Astrocyte (in vitro differentiated cells and primary cell): ENCODE measurements at regions not wholly inside any gene's neighbourhood (a gene's known extent, or its start where the extent isn't known, plus 50 kb on each side); places are given as distances from the start of the nearest gene placed in this dataset.

Experiments used
- EZH2 ChIP-seq: IDR thresholded peaks from 2 replicates; pipeline ENCODE4 v1.6.1; 2012; ENCODE audit warnings: mild to moderate bottlenecking, low read length, inconsistent platforms; ENCODE audit not compliant: insufficient read depth
- TF ChIP-seq, protein P1 (sequence below): IDR thresholded peaks from 2 replicates; pipeline ENCODE4 v1.5.1; 2011; ENCODE audit warnings: low read depth, mild to moderate bottlenecking, inconsistent platforms, low read length, moderate library complexity; ENCODE audit not compliant: insufficient read depth

GRCh38 chr5:53233645-53234405, 124.3 kb upstream of the MOCS2 start:
- TF ChIP-seq, protein P1, sequence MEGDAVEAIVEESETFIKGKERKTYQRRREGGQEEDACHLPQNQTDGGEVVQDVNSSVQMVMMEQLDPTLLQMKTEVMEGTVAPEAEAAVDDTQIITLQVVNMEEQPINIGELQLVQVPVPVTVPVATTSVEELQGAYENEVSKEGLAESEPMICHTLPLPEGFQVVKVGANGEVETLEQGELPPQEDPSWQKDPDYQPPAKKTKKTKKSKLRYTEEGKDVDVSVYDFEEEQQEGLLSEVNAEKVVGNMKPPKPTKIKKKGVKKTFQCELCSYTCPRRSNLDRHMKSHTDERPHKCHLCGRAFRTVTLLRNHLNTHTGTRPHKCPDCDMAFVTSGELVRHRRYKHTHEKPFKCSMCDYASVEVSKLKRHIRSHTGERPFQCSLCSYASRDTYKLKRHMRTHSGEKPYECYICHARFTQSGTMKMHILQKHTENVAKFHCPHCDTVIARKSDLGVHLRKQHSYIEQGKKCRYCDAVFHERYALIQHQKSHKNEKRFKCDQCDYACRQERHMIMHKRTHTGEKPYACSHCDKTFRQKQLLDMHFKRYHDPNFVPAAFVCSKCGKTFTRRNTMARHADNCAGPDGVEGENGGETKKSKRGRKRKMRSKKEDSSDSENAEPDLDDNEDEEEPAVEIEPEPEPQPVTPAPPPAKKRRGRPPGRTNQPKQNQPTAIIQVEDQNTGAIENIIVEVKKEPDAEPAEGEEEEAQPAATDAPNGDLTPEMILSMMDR, result no peak
- no peak for TF ChIP-seq EZH2
